ENCODE measurements at regions not wholly inside any gene's neighbourhood (a gene's known extent, or its start where the extent isn't known, plus 50 kb on each side); places are given as distances from the start of the nearest gene placed in this dataset.
A peak's percentile ranks its signal among the peaks of the same experiment; 100 is the strongest.

DNA sequence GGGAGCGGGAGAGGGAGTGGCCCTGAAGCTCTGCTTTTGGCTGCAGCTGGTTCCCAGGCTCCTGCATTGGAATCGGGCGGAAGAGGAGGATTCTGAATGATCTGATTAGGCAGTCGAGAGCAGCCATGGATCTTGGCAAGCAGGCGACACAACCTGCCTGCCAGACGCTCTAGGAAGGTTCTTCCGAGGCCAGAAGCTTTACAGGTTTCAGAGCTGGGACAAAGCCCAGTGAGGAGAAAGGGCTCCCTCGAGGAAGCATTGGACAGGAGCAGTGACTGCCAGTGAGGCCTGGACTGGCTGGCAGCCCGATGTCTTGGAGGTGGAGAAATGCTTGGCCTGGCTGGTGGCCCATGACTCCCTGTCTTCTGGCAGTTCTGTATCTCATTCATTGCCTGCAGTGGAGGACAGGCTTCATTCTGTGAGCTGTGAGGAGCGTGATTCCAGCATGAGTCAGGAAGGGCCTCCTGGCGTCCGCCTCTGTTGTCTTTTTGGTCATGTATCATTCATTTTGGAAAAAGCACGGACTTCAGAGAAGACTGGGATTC is 132.7 kb upstream of the IPO9 start:
- Histone ChIP-seq H3K27ac (no peak overlapping the region), H3K9me3 (no peaks in the 10 kb centered on the region), H3K4me1 (replicated peaks) (peaks cover 7% of the 10 kb centered on the region), H3K36me3 (no peaks in the 10 kb centered on the region), H3K27me3 (replicated peaks; ENCODE audit: insufficient read depth) (no peaks in the 10 kb centered on the region), H3K4me3 (no peak overlapping the region)
- no peak for TF ChIP-seq POLR2A (IDR thresholded peaks at IDR 0.05)
- TF ChIP-seq, protein P1, sequence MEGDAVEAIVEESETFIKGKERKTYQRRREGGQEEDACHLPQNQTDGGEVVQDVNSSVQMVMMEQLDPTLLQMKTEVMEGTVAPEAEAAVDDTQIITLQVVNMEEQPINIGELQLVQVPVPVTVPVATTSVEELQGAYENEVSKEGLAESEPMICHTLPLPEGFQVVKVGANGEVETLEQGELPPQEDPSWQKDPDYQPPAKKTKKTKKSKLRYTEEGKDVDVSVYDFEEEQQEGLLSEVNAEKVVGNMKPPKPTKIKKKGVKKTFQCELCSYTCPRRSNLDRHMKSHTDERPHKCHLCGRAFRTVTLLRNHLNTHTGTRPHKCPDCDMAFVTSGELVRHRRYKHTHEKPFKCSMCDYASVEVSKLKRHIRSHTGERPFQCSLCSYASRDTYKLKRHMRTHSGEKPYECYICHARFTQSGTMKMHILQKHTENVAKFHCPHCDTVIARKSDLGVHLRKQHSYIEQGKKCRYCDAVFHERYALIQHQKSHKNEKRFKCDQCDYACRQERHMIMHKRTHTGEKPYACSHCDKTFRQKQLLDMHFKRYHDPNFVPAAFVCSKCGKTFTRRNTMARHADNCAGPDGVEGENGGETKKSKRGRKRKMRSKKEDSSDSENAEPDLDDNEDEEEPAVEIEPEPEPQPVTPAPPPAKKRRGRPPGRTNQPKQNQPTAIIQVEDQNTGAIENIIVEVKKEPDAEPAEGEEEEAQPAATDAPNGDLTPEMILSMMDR (IDR thresholded peaks at IDR 0.05): peak in 1 of 4 experiments; percentile 7
- TF ChIP-seq POLR2AphosphoS5 (IDR thresholded peaks at IDR 0.05): peak; percentile 95
- peak; percentile 95 for DNase-seq (ENCODE audit: low spot score)
- WGBS: 15% methylated on average over 13 of the region's 13 CpGs
- intact Hi-C loops (cut with DNase I): no loop called here

DNA sequence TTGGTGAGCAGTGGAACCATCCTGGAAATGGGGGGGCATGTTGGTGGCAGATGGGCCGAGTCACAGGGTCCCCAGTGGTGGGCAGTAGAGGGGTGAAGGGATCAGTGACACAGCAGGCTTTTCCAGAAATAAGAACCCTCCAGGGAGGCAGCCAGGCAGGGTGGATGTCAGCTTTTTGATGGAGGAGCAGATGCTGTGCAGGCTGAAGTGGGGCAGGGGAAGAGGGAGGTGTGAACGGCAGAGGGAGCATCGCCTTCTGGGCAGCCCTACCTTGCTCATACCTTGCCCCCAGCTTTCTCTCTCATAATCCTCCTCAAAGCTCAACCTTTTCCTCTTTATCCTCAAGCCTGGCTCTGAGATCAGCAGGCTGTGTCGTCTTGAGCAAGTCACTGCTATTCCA is 131.8 kb upstream of the IPO9 start:
- no peak for DNase-seq (ENCODE audit: low spot score)
- Histone ChIP-seq H3K9me3 (no peaks in the 10 kb centered on the region), H3K4me3 (no peak overlapping the region), H3K27ac (no peak overlapping the region), H3K36me3 (no peaks in the 10 kb centered on the region), H3K4me1 (replicated peaks) (peaks cover 7% of the 10 kb centered on the region), H3K27me3 (replicated peaks; ENCODE audit: insufficient read depth) (no peaks in the 10 kb centered on the region)
- 98% methylated on average over 4 of the region's 4 CpGs for WGBS
- intact Hi-C loops (cut with DNase I): no loop called here
- TF ChIP-seq POLR2A (IDR thresholded peaks at IDR 0.05) (no peak), POLR2AphosphoS5 (IDR thresholded peaks at IDR 0.05) (no peak)
- TF ChIP-seq, protein P1 (IDR thresholded peaks at IDR 0.05): no peak

- Histone ChIP-seq H3K27me3 (replicated peaks; ENCODE audit: insufficient read depth) (no peaks in the 10 kb centered on the region), H3K36me3 (no peaks in the 10 kb centered on the region), H3K9me3 (no peaks in the 10 kb centered on the region), H3K27ac (no peak overlapping the region), H3K4me1 (replicated peaks) (no peaks in the 10 kb centered on the region), H3K4me3 (no peak overlapping the region)
- TF ChIP-seq POLR2A (IDR thresholded peaks at IDR 0.05) (no peak), POLR2AphosphoS5 (IDR thresholded peaks at IDR 0.05) (no peak)
- TF ChIP-seq, protein P1 (IDR thresholded peaks at IDR 0.05): no peak
- intact Hi-C loops (cut with DNase I): no loop called here
- WGBS: 96% methylated on average over 2 of the region's 2 CpGs
- DNase-seq (ENCODE audit: low spot score): no peak
These were observed 127.1 kb upstream of the IPO9 start for GRCh38 chr1:201701831-201702230.

DNA sequence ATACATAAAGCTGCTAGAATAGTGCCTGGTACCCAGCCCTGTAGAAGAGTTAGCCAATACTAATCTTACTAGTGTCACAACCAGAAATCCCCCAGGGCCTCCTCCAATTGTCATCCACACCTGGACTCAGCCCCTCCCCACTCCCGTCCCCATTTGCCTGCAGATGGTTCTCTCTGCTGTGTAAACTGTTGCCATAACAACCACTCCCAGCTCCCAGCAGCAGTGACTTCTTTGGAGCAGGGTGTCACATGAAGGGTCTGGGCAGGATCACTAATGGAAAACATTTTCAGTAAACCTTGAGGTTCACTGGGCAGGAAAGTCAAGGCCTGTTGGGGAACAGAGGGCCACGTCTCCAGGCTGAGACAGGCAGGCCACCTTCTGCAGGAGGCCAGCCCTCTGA is 126.0 kb upstream of the IPO9 start:
- no peaks in the 10 kb centered on the region for H3K36me3 ChIP-seq
- no peak overlapping the region for H3K27ac ChIP-seq
- TF ChIP-seq POLR2A (IDR thresholded peaks at IDR 0.05) (no peak), POLR2AphosphoS5 (IDR thresholded peaks at IDR 0.05) (no peak)
- TF ChIP-seq, protein P1 (IDR thresholded peaks at IDR 0.05): no peak
- DNase-seq (ENCODE audit: low spot score): no peak
- H3K4me3 ChIP-seq: no peak overlapping the region
- 61% methylated on average over 2 of the region's 2 CpGs for WGBS
- intact Hi-C loops (cut with DNase I): no loop called here
- no peaks in the 10 kb centered on the region for H3K27me3 ChIP-seq (replicated peaks; ENCODE audit: insufficient read depth)
- H3K9me3 ChIP-seq: no peaks in the 10 kb centered on the region
- no peaks in the 10 kb centered on the region for H3K4me1 ChIP-seq (replicated peaks)
